ENCODE measurements at regions not wholly inside any gene's neighbourhood (a gene's known extent, or its start where the extent isn't known, plus 50 kb on each side); places are given as distances from the start of the nearest gene placed in this dataset.

GRCh38 chr1:55542901-55543504, 327.8 kb upstream of the USP24 start:
- TF ChIP-seq SP1 (IDR thresholded peaks at IDR 0.05; ENCODE audit: low read depth, low read length) (no peak), EZH2 (IDR thresholded peaks at IDR 0.05; ENCODE audit: borderline replicate concordance, control insufficient read depth, low read depth, low read length) (no peak), POLR2A (IDR thresholded peaks at IDR 0.05; ENCODE audit: low read depth, low read length) (no peak), POLR2AphosphoS5 (IDR thresholded peaks at IDR 0.05; ENCODE audit: low read length) (no peak), FOXM1 (IDR thresholded peaks at IDR 0.05; ENCODE audit: low read depth, low read length) (no peak), MAX (IDR thresholded peaks at IDR 0.05; ENCODE audit: low read depth, low read length) (no peak), ZBTB33 (IDR thresholded peaks at IDR 0.05) (no peak), PRDM15 (CRISPR knock-in tag; IDR thresholded peaks at IDR 0.05) (no peak), BCL11A (IDR thresholded peaks at IDR 0.05; ENCODE audit: low read depth, low read length) (no peak), MXI1 (IDR thresholded peaks at IDR 0.05; ENCODE audit: low read depth, low read length) (no peak), REST (IDR thresholded peaks at IDR 0.05; ENCODE audit: low read depth, low read length) (no peak), CREB1 (IDR thresholded peaks at IDR 0.05; ENCODE audit: low read depth) (no peak), NRF1 (conservative IDR thresholded peaks at IDR 0.05; ENCODE audit: low read depth, low read length) (no peak)
